DND-41 (cell line): ENCODE measurements at regions not wholly inside any gene's neighbourhood (a gene's known extent, or its start where the extent isn't known, plus 50 kb on each side); places are given as distances from the start of the nearest gene placed in this dataset.

ENCODE experiments used
- EZH2 ChIP-seq: IDR thresholded peaks from 3 replicates; pipeline ENCODE4 v1.6.1; 2012; ENCODE audit warnings: borderline replicate concordance, low read depth, mild to moderate bottlenecking, moderate library complexity, low read length, inconsistent platforms; ENCODE audit not compliant: severe bottlenecking
- TF ChIP-seq, protein P1 (sequence below): IDR thresholded peaks from 2 replicates; pipeline ENCODE4 v1.5.1; 2012; ENCODE audit warnings: borderline replicate concordance, low read length, moderate library complexity, mild to moderate bottlenecking; ENCODE audit not compliant: poor library complexity, severe bottlenecking; ENCODE audit errors: extremely low read depth

GRCh38 chr13:47475441-47475948, 525.6 kb downstream of the SUCLA2 start:
- TF ChIP-seq, protein P1, sequence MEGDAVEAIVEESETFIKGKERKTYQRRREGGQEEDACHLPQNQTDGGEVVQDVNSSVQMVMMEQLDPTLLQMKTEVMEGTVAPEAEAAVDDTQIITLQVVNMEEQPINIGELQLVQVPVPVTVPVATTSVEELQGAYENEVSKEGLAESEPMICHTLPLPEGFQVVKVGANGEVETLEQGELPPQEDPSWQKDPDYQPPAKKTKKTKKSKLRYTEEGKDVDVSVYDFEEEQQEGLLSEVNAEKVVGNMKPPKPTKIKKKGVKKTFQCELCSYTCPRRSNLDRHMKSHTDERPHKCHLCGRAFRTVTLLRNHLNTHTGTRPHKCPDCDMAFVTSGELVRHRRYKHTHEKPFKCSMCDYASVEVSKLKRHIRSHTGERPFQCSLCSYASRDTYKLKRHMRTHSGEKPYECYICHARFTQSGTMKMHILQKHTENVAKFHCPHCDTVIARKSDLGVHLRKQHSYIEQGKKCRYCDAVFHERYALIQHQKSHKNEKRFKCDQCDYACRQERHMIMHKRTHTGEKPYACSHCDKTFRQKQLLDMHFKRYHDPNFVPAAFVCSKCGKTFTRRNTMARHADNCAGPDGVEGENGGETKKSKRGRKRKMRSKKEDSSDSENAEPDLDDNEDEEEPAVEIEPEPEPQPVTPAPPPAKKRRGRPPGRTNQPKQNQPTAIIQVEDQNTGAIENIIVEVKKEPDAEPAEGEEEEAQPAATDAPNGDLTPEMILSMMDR, result no peak
- no peak for TF ChIP-seq EZH2
